ENCODE measurements at regions not wholly inside any gene's neighbourhood (a gene's known extent, or its start where the extent isn't known, plus 50 kb on each side); places are given as distances from the start of the nearest gene placed in this dataset.
"Not testable (repeated sequence)": the region's sequence is repeated elsewhere in the genome, so short reads cannot be mapped to it uniquely, and the experiment has no call there.

- H3K4me1 ChIP-seq (ENCODE audit: low read length) = peaks cover 41% of the 10 kb centered on the region
- H2AFZ ChIP-seq (ENCODE audit: low read depth, low read length) = no peak overlapping the region
These were observed 261.7 kb downstream of the SATB2 start for GRCh38 chr2:199195927-199196502.

GRCh38 chr2:199191461-199191860 lies 266.3 kb downstream of the SATB2 start:
- H2AFZ ChIP-seq (ENCODE audit: low read depth, low read length) = no peak overlapping the region
- H3K27me3 ChIP-seq (ENCODE audit: low read depth, low read length) = peaks cover 13% of the 10 kb centered on the region
- no peak overlapping the region for H3K4me3 ChIP-seq (ENCODE audit: low read length)
- H3K4me2 ChIP-seq (ENCODE audit: low read length) = no peak overlapping the region
- H3K4me1 ChIP-seq (ENCODE audit: low read length) = peaks cover 13% of the 10 kb centered on the region
- H4K20me1 ChIP-seq (ENCODE audit: insufficient read depth, low read length) = no peaks in the 10 kb centered on the region
- H3K9me3 ChIP-seq (ENCODE audit: insufficient read depth, low read length) = no peaks in the 10 kb centered on the region
- no peak overlapping the region for H3K9ac ChIP-seq (ENCODE audit: low read length)
- H3K27ac ChIP-seq (ENCODE audit: low read length) = no peak overlapping the region
- TF ChIP-seq CTCF (IDR thresholded peaks at IDR 0.05; ENCODE audit: low read depth, low read length) (no peak), EZH2phosphoT487 (IDR thresholded peaks at IDR 0.05; ENCODE audit: low read depth) (no peak)
- H3K36me3 ChIP-seq (replicated peaks; ENCODE audit: low read depth, low read length) = no peaks in the 10 kb centered on the region
- H3K79me2 ChIP-seq (ENCODE audit: low read length) = no peaks in the 10 kb centered on the region

More at GRCh38 chr2:199195927-199196502, 261.7 kb downstream of the SATB2 start:
- no peaks in the 10 kb centered on the region for H3K36me3 ChIP-seq (replicated peaks; ENCODE audit: low read depth, low read length)
- H3K27me3 ChIP-seq (ENCODE audit: low read depth, low read length) = 0 out of 2 replicates have a peak, but pooled peaks cover 2% of the 10 kb centered on the region
- no peaks in the 10 kb centered on the region for H4K20me1 ChIP-seq (ENCODE audit: insufficient read depth, low read length)
- no peaks in the 10 kb centered on the region for H3K79me2 ChIP-seq (ENCODE audit: low read length)
- no peak overlapping the region for H3K4me2 ChIP-seq (ENCODE audit: low read length)
- H3K9me3 ChIP-seq (ENCODE audit: insufficient read depth, low read length) = no peaks in the 10 kb centered on the region
- no peak overlapping the region for H3K4me3 ChIP-seq (ENCODE audit: low read length)
- no peak overlapping the region for H3K9ac ChIP-seq (ENCODE audit: low read length)
- no peak for TF ChIP-seq EZH2phosphoT487 (IDR thresholded peaks at IDR 0.05; ENCODE audit: low read depth)
- H3K27ac ChIP-seq (ENCODE audit: low read length) = no peak overlapping the region

- H3K4me3 ChIP-seq (ENCODE audit: low read length) = no peak overlapping the region
- no peaks in the 10 kb centered on the region for H3K79me2 ChIP-seq (ENCODE audit: low read length)
- H3K9ac ChIP-seq (ENCODE audit: low read length) = no peak overlapping the region
- H2AFZ ChIP-seq (ENCODE audit: low read depth, low read length) = no peak overlapping the region
- peaks cover 13% of the 10 kb centered on the region for H3K27me3 ChIP-seq (ENCODE audit: low read depth, low read length)
- no peak overlapping the region for H3K4me2 ChIP-seq (ENCODE audit: low read length)
- TF ChIP-seq CTCF (IDR thresholded peaks at IDR 0.05; ENCODE audit: low read depth, low read length) (no peak), EZH2phosphoT487 (IDR thresholded peaks at IDR 0.05; ENCODE audit: low read depth) (no peak)
- no peak overlapping the region for H3K27ac ChIP-seq (ENCODE audit: low read length)
- H3K4me1 ChIP-seq (ENCODE audit: low read length) = peaks cover 18% of the 10 kb centered on the region
- H3K36me3 ChIP-seq (replicated peaks; ENCODE audit: low read depth, low read length) = no peaks in the 10 kb centered on the region
- no peaks in the 10 kb centered on the region for H4K20me1 ChIP-seq (ENCODE audit: insufficient read depth, low read length)
- H3K9me3 ChIP-seq (ENCODE audit: insufficient read depth, low read length) = no peaks in the 10 kb centered on the region
These were observed 268.5 kb downstream of the SATB2 start for GRCh38 chr2:199189229-199189628.

GRCh38 chr2:199186301-199186751 lies 271.4 kb downstream of the SATB2 start:
- Histone ChIP-seq H3K36me3 (replicated peaks; ENCODE audit: low read depth, low read length) (no peaks in the 10 kb centered on the region), H4K20me1 (ENCODE audit: insufficient read depth, low read length) (no peaks in the 10 kb centered on the region), H3K4me3 (ENCODE audit: low read length) (no peak overlapping the region), H3K9ac (ENCODE audit: low read length) (no peak overlapping the region), H3K9me3 (ENCODE audit: insufficient read depth, low read length) (no peaks in the 10 kb centered on the region), H3K4me2 (ENCODE audit: low read length) (peak overlapping the region; percentile 30), H2AFZ (ENCODE audit: low read depth, low read length) (no peak overlapping the region), H3K79me2 (ENCODE audit: low read length) (no peaks in the 10 kb centered on the region), H3K27me3 (ENCODE audit: low read depth, low read length) (peaks cover 11% of the 10 kb centered on the region), H3K27ac (ENCODE audit: low read length) (no peak overlapping the region), H3K4me1 (ENCODE audit: low read length) (peaks cover 11% of the 10 kb centered on the region)
- TF ChIP-seq CTCF (IDR thresholded peaks at IDR 0.05; ENCODE audit: low read depth, low read length) (no peak), EZH2phosphoT487 (IDR thresholded peaks at IDR 0.05; ENCODE audit: low read depth) (no peak)

- not testable (repeated sequence) for H3K79me2 ChIP-seq (ENCODE audit: low read length); H3K9me3 ChIP-seq (ENCODE audit: insufficient read depth, low read length); H3K4me3 ChIP-seq (ENCODE audit: low read length); H2AFZ ChIP-seq (ENCODE audit: low read depth, low read length); H3K27ac ChIP-seq (ENCODE audit: low read length); H4K20me1 ChIP-seq (ENCODE audit: insufficient read depth, low read length); H3K4me2 ChIP-seq (ENCODE audit: low read length); H3K36me3 ChIP-seq (replicated peaks; ENCODE audit: low read depth, low read length); H3K9ac ChIP-seq (ENCODE audit: low read length)
- Histone ChIP-seq H3K4me1 (ENCODE audit: low read length) (peaks cover 11% of the 10 kb centered on the region), H3K27me3 (ENCODE audit: low read depth, low read length) (peaks cover 11% of the 10 kb centered on the region)
These were observed 272.6 kb downstream of the SATB2 start for GRCh38 chr2:199185174-199185573.

Data from OCI-LY3 (cell line).